Inferior parietal cortex (tissue), 1 donor: ENCODE measurements at regions not wholly inside any gene's neighbourhood (a gene's known extent, or its start where the extent isn't known, plus 50 kb on each side); places are given as distances from the start of the nearest gene placed in this dataset.

Experiments used
- DNase-seq: peaks from one replicate; pipeline ENCODE4 v3.0.0-alpha.2; 2016; ENCODE audit errors: extremely low spot score

DNA sequence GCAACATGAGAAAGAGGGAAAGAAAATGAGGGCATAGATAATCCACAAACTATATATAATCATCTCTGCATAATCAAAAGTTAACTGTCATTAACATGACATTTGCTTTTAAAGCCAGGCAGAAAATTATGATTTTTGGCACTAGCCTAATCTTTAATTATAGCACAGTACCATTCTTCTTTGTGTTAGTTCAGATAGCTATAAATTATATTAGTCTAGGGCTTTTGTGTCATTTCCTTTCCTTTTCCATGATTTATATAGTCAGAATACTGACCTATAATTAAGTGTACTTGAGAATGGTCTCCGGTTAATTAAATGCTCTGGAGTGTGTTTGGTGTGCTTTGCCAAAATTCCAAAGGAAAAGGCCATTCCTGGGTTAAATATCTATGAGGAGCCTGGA is 441.9 kb upstream of the THRB start:
- no peak for DNase-seq

DNA sequence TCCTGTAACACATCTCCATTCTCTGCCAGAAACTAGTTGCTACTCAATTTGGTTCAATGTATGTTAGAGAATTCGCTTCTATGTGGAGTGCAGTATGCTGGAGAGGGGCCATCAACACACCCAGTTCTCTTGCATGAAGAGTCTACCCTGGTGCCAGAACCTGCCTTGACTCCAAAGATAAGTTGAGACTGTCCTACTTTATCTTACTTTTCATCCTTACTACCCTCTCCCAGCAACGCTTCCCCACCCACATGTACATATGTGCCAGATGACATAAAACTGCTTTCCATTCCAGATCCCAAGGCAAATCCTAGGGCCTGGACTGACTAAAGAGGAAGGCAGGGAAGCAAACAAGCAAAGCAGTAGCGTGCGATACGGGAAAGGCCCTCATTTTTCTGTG is 442.6 kb upstream of the THRB start:
- no peak for DNase-seq

DNA sequence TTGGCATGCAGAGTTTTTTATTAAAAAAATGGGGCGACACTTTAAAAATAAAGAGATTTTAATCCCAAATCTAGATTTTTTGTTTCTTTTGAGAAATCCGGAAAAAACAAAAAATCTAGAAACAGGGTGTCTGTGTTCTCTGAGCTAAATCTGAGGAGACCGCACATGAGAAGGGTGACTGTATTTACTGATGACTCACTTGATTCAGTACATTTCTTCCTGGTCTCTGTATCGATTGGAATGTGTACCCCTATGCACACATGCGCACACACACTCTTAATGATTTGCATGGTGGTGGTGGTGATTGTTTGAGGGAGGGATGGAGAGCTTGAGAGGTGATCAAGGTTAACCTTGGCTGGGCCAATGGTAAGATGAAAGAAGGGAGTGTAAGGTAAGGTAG is 443.1 kb upstream of the THRB start:
- no peak for DNase-seq

DNA sequence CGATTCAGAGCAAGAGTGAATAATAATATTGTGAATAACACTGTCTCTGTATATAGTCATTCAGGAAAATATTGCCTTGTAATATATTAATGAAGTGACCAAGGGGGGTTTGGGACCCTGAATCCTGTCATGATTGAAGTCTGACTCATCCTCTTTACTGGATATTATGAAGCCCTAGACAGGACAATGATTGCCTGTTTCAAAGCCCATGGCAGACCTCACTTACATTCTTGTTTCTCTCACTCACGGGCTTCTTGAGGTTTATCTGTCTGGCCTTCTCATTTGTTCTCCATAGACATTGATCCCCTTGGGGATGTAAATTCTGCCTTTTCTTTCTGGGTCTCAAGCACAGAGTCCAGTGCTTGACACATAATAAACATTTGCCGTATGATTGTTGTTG is 449.3 kb upstream of the THRB start:
- no peak for DNase-seq

DNA sequence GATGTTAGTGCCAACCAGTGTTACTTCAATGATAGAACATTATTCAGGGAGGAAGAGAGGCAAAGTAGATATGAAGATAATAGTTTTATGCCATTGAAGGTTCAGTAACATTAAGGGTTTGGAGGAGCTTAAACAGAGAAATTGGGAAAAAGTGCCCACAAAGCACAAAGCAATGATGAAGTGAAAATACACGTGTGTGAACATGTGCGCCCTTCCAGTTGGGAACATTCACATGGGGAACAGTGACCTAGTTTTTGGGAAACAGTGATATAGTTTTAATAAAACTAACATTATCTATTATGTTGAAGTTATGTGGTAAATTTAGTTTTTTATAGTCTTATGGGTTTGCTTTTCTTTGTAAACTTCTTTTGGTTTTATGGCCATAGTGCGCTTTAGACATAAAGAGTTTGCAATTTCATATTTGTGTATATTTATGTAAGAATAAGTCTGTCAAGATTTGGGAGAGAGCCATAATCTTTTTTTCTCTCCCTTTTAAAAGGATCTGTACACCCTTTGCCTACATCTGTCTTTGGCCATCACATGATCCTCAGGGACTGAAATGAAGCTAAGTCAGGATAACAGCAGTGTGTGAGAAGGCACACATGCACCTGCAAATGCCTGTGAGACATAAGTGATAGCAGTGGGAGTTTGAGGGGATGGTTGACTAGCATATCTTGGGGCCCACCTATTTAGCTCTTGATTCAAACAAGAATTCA is 450.3 kb upstream of the THRB start:
- DNase-seq: no peak

DNA sequence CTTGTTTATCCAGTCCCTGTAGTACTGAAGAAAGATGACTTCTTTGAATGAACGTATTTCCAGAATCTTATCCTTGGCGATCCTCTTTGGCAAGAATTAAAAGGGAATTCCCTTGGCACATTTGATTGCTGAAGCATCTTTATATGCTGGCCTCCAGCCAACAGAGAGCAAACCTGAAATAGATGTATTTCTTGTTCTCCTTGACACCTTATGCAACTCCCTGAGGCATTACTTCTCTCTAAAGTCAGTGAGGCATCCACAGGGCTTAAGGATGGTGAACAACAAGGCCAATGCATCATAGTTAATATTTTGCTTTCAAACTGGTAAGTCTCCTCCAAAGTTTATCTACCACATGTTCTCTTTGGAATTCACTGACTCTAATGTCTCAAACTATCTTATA is 450.9 kb upstream of the THRB start:
- DNase-seq: no peak

DNA sequence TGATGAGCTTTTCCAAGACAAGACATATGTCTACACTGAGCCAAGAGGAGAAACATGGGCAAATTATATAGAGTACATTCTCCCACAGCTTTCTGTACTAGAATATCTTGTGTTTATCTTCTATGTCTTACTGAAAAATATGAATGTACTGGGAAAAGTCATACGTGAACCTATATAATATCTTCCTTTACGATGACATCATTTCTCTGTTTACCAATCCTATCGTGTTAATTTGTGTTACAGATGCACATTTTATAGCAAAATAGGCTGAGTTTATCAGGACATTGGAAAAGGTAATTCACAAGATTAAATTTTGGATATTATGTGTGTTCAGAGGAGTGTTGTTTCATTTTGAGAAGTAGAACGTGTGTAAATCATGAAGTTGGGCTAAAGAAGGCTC is 452.5 kb upstream of the THRB start:
- DNase-seq: no peak

DNA sequence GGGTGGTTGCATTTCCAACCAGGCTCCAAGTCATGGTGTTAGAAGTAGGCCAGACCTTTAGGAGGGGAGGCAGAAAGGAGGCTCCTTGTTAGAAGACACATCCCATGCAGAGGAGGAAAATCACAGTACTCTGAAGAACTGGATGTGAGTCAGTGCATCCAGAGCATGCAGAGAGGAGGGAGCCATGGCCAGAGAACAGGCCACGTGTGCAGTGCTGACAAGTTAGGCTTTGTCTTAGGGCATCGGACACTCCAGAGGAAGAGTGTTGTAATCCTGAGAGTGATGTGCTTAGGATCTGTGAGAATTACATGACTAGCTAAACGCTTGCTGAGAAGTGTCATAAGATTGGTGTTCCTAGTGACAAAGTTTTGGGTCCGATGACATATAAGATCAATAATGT is 456.5 kb upstream of the THRB start:
- DNase-seq: peak; percentile 38

DNA sequence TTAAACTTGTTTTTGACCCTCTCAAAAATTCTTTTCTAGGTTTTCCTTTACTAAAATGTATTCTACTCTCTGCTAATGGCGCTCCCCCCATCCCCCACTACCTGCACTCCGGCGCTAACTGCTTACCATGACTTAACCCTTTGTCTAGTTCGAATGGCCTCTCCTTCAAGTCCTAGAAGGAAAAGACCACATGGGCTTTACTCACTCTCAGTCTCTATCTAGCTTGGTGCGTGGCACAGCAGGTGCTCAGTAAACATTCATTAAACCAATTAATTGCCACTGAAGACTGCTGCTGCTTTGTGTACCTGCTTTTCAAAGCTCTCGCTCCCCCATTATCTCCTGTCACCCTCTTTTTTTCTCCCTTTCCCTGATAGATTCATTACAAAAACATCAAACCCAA is 457.7 kb upstream of the THRB start:
- no peak for DNase-seq

DNA sequence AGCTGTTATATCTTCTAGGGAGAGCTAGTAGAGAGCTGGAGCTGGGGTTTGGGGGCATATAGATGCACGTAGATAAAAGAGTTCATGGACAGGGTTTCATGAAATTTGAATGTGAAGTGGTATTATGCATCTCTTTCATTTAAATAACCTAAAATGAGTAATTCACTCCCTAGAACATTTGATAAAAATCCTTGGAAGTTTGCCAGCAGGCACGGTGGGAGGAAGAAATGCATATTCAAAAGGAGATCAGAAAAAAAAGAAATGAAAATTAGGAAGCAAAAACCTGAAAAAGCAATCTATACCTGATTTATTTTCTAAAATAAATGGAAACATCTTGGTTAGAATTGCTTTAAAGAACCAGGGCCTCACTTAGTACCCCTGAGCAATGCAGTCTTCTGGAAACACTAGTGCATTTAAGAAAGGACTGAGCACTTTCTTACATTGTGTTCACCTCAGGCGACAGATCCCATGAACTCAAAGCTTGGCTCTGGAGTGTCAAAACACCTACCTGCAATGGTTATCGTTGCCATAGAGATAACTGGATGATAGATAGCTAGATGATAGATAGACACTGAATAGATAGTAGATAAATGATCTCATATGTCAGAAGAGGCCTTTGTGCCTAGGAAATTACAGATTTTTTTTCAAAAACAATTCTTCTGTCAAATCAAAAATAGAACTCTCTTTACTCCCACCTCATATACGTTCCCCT is 458.6 kb upstream of the THRB start:
- DNase-seq: no peak

DNA sequence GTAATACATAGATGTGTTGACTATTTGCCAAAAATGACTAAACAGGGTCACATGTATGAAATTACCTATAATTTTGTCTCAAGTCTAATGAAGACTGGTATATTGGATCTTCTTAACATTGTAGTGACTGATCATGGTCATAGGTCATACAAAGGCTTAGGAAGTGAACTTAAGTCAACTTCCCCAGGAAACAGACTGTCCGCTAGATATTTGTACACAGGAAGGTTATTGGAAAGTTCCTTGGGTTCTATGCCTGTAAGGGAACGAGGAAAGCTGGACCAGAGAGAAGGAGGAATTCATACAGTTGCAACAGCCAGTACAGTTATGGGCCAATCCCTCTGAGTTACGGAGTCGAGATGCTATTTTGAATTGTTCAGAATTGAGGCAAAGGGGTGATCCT is 462.0 kb upstream of the THRB start:
- DNase-seq: no peak

DNA sequence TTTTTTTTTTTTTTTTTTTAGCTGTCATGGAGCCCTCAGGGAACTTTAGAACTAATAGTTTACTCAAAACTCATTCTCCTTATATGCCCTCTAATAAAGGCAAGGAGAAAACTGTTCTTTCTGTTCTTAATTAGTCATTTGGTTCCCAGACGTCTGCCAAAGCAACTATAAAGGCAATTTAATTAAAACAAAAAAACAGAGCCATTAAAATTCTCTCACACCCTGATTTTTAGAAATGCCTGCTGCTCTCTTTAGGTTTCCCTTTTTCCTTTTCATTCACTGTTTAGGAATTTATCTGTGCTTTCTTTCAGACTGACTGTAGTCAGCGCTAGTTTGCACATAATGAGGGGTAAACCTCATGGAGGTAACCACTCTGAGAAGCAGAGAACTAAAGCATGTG is 463.6 kb upstream of the THRB start:
- DNase-seq: no peak

DNA sequence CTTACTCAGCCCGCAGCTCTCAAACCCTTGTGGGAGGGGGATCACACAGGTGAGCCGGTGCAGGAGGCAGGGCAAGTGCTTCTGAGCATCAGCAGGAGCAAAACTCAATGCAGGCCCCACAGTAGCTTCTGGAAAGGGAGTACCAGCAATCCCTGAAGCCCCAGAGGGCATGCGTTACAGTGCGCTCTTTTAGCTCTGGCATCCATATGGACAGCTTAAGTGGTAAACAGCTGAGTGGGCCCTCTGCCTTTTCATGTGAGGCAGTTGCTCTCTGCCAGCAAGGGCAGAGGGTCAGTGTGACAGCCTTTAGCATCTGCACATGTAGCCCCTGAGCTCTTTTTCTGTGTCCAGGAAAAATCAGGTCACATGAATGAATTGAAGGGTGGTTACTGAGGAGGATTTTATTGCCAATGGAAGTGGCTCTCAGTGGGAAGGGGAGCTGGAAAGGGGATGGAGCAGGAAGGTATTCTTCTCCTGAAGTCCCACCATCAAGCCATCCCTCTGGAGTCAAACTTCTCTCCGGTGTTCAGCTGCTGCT is 464.3 kb upstream of the THRB start:
- DNase-seq: no peak

DNA sequence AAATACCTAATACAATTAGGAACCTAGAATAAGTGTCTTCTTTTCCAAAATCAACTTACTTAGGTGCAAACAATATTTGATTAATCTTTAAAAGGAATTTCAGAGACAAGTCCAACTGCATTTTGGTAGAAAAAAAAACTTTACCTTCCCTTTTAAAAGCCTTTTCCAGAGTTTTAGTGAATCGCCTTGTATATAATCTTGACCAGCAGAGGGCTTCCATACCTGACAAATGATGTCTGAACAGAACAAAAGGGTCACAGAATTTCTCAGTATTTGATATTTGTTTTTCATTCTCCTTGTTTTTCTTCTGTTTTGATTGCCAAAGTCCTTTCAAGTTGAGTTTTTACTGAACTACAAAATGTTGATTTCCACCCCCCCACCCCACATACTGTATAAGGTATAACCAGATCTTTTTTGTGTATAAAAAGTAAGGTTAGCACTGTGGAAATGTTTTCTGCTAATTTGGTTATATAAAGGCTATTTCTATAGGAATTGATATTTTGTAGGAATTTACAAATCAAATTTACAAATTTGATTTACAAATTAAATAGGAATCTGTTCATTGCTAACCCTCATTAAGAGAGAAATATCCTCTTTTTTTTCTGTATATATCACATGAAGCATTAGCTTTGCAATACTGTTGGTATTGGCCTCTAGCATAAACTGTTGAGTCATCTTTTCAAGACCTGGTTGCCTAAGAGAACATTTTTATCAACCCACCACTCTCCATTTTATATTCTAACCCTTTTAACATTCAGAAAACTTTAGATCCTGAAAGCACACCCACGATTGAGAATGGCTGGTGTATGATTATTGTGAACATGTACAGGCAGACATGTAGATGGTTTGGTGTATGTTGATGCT is 464.1 kb upstream of the RARB start:
- peak; percentile 49 for DNase-seq

DNA sequence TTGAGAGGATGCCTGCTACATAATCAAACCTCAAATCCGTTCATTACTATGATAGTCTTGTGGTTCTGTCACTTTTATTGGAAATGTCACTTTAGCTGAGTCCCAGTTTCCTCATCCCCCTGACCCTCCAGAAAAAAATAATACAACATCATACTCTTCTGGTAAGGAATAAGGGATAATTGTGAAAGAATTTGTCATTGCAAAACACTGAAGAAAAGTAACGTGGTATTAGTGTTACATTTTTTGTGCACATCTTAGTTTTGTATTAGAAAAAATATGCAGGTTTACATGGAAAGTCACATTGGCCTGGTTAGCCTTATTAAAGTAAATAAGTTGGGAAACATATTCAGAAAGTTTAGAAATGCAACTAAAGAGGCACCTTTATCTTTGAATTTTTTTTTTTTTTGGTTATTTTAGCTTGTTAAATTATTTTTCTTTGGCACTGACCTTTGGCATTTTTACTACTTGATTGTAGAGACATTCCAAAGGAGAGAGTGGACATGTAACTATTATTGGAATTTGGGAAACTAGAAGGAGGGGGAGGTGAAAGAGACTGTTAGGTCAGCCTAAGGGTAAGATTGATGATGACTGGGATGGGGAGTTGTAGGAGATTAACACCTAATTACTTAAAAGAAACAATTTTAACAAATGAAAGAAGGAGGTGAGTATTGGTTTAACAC is 462.2 kb upstream of the RARB start:
- DNase-seq: no peak

DNA sequence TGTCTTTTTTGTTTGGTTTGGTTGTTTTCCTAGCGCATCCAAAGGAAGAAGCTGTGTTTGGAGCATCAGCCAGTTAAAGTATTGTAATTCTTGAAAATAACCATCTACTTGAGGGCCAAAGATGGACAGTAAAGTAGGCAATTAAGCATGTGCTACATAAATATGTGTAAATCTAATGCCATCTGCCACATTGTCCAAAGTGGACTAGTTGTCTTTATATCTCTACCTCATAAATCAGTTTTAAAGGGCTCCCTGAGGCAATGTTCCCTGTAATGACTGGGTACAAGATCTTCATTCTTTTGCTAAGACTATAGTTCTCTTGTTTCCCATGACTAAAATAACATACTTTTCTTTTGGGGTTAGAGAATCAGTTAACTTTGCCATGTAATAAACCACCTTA is 460.0 kb upstream of the RARB start:
- no peak for DNase-seq

DNA sequence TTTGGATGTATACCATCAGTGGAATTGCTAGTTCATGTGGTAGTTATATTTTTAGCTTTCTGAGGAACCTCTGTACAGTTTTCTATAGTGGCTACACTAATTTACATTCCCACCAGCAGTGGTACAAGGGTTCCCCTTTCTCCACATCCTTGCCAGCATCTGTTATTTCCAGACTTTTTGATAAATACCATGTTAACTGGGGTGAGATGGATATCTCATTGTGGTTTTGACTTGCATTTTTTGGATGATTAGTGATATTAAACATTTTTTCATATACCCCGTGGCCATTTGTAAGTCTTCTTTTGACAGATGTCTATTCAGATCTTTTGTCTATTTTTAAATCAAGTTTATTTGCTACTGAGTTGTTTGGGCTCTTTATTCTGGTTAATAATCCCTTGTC is 455.6 kb upstream of the RARB start:
- no peak for DNase-seq

DNA sequence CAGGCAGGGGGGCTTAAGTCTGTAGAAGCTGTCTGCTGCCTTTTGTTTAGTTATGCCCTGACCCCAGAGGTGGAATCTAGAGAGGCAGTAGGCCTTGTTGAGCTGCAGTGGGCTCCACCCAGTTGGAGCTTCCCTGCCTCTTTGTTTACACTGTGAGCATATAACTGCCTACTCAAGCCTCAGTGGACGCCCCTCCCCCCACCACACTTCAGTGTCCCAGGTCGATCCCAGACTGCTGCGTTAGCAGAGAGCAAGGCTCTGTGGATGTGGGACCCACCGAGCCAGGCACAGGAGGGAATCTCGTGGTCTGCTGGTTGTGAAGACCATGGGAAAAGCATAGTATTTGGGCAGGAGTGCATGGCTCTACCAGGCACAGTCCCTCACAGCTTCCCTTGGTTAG is 446.8 kb upstream of the RARB start:
- no peak for DNase-seq

DNA sequence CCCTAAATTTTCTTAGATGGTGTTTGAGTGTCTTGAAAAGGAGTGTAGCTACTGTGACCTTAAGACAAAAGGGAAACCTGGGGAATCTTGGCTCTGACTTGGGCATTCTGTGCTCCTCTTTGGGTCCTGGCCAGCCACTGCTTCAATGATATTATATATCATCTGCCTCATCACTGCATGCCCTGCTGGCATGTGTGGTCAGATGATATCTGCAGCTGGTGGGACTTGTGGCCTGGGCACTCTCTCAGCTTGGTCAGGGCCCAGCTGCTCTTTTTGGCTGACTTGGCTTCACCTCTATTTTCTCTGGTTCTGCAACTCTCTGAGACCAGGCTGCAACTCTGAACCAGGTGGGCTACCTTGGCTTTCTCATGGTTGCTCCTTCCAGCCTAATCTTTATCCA is 446.1 kb upstream of the RARB start:
- no peak for DNase-seq

DNA sequence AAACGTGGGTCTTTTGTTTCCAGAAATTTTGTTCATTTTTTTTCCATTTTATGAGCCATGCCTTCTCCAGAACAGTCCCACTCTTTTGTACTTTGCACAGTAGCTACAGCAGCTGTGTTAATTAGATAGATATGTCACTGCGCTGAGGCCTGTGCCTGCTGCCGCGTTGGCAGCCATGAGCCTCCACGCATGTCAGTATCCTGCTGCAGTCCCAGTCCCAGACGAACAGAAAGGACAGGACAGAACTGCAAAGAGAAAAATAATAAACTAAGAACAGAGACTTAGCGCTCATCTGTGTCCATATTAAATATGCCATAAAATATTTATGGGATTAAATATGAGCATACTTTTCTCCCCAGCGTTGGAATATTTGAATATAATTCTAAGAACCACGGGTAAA is 442.4 kb upstream of the RARB start:
- no peak for DNase-seq

DNA sequence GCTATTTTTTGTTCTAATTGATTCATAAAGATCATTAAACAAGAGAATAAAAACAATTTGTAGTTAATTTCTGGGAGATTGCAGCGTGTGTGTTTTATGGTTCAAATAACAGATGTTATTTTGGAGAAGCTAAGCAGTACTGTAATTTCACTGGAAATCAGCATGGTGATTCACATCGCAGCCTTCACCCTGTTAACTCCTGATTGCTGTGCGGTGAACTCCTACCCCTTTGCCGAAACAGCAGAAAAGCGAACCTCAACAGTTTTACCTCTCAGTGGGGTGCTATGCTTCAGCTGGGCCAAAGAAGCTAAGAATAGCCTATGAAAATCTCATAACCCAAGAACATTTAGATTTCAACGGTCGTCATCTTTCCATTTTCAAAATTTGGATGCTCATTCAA is 441.5 kb upstream of the RARB start:
- no peak for DNase-seq

DNA sequence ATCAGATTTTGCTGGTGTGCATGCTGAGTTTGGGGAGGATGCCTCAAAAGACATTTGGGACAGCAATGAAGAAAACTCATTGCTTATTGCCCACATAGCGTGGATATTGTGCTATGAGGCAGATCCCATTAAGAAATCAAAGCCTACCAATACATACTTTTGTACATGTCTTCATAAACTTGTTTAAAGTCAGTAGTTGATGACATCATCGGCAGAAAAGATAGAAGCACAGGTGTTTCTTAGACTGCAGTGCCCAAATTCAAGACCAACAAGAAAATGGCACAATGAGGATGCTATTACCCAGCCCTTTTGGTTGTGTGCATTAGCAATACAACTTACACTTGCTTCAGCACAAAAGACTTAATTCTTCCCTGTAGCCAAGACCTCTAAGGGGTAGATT is 428.7 kb upstream of the RARB start:
- DNase-seq: no peak
